GM21737 (cell line): ENCODE measurements at regions not wholly inside any gene's neighbourhood (a gene's known extent, or its start where the extent isn't known, plus 50 kb on each side); places are given as distances from the start of the nearest gene placed in this dataset.

ENCODE experiments used
- ATAC-seq: cut with Tn5 transposase; IDR thresholded peaks from one replicate; pipeline ENCODE4 v1.9.1; 2021; ENCODE audit warnings: mild to moderate bottlenecking, moderate library complexity; ENCODE audit not compliant: unreplicated experiment

- no peak for ATAC-seq
These were observed 183.0 kb upstream of the ANK3 start for GRCh38 chr10:60572511-60573194.

GRCh38 chr10:60570896-60571295 is 181.2 kb upstream of the ANK3 start:
- no peak for ATAC-seq

GRCh38 chr10:60570272-60570865 is 180.7 kb upstream of the ANK3 start:
- ATAC-seq = no peak

GRCh38 chr10:60569681-60570080 is 180.0 kb upstream of the ANK3 start:
- ATAC-seq = no peak

GRCh38 chr10:60566096-60566495 is 176.4 kb upstream of the ANK3 start:
- no peak for ATAC-seq

GRCh38 chr10:60565492-60565891 is 175.8 kb upstream of the ANK3 start:
- ATAC-seq = no peak

- no peak for ATAC-seq
These were observed 174.8 kb upstream of the ANK3 start for GRCh38 chr10:60564475-60564874.

GRCh38 chr10:60560451-60560850 is 170.8 kb upstream of the ANK3 start:
- ATAC-seq = no peak

- ATAC-seq = no peak
These were observed 166.0 kb upstream of the ANK3 start for GRCh38 chr10:60555700-60556099.

- ATAC-seq = no peak
These were observed 160.0 kb upstream of the ANK3 start for GRCh38 chr10:60549686-60550085.

GRCh38 chr10:60542657-60543056 is 153.0 kb upstream of the ANK3 start:
- ATAC-seq = no peak

- ATAC-seq = no peak
These were observed 151.8 kb upstream of the ANK3 start for GRCh38 chr10:60541451-60541850.

- no peak for ATAC-seq
These were observed 148.0 kb upstream of the ANK3 start for GRCh38 chr10:60537697-60538096.

GRCh38 chr10:60536529-60537114 is 146.9 kb upstream of the ANK3 start:
- no peak for ATAC-seq

GRCh38 chr10:60535427-60535826 is 145.8 kb upstream of the ANK3 start:
- ATAC-seq = no peak

GRCh38 chr10:60534761-60535389 is 145.2 kb upstream of the ANK3 start:
- no peak for ATAC-seq

- ATAC-seq = no peak
These were observed 143.2 kb upstream of the ANK3 start for GRCh38 chr10:60532696-60533468.

- no peak for ATAC-seq
These were observed 141.3 kb upstream of the ANK3 start for GRCh38 chr10:60531006-60531405.

GRCh38 chr10:60527676-60528075 is 138.0 kb upstream of the ANK3 start:
- ATAC-seq = no peak

- ATAC-seq = no peak
These were observed 136.3 kb upstream of the ANK3 start for GRCh38 chr10:60525716-60526585.
